Activated T-cell treated with anti-CD3 and anti-CD28 coated beads, Interleukin-2, amount 50 U/mL, for 72 hours (primary cell): ENCODE measurements at regions not wholly inside any gene's neighbourhood (a gene's known extent, or its start where the extent isn't known, plus 50 kb on each side); places are given as distances from the start of the nearest gene placed in this dataset.
"Not testable (repeated sequence)": the region's sequence is repeated elsewhere in the genome, so short reads cannot be mapped to it uniquely, and the experiment has no call there.

Experiments used
- ATAC-seq, 2 donors: fragments of 150-1000 bp; cut with Tn5 transposase; replicated peaks in 1 of 2; 2 replicates each; pipeline ENCODE4 v1.10.0; 2021; ENCODE audit warnings: moderate library complexity in 2 of 2, mild to moderate bottlenecking in 1 of 2
- DNase-seq, 2 donors: peaks; one replicate each; pipeline ENCODE4 v3.0.0; 2021 to 2022; ENCODE audit warnings: mixed read lengths in 1 of 2
- H3K27ac Mint-ChIP-seq: one replicate; pipeline ENCODE4 v1.8.0; 2022; ENCODE audit warnings: mild to moderate bottlenecking, moderate library complexity, mixed read lengths
- H3K27me3 Mint-ChIP-seq: one replicate; pipeline ENCODE4 v1.8.0; 2022; ENCODE audit warnings: low read depth, mixed read lengths
- H3K36me3 Mint-ChIP-seq, 2 donors: one replicate each; pipeline ENCODE4 v1.8.0; 2022; ENCODE audit warnings: mixed read lengths in 2 of 2, mild to moderate bottlenecking in 1 of 2; ENCODE audit not compliant: insufficient read depth in 2 of 2
- H3K4me1 Mint-ChIP-seq: one replicate; pipeline ENCODE4 v1.8.0; 2022; ENCODE audit warnings: low read depth, mixed read lengths
- H3K4me3 Mint-ChIP-seq, 2 donors: one replicate each; pipeline ENCODE4 v1.8.0; 2022; ENCODE audit warnings: mild to moderate bottlenecking in 2 of 2, mixed read lengths in 2 of 2, moderate library complexity in 2 of 2
- H3K9me3 Mint-ChIP-seq, 2 donors: one replicate each; pipeline ENCODE4 v1.8.0; 2022; ENCODE audit warnings: mixed read lengths in 2 of 2

- no peak overlapping the region for H3K27ac Mint-ChIP-seq
- no peak overlapping the region for H3K4me3 Mint-ChIP-seq
- peaks cover 4 to 9% of the 10 kb centered on the region in 2 donors for H3K9me3 Mint-ChIP-seq
- DNase-seq, result no peak
- peaks cover 0 to 2% of the 10 kb centered on the region in 2 donors for H3K36me3 Mint-ChIP-seq
- no peaks in the 10 kb centered on the region for H3K27me3 Mint-ChIP-seq
- ATAC-seq, result no peak
- no peaks in the 10 kb centered on the region for H3K4me1 Mint-ChIP-seq
Observed at GRCh38 chr2:210994104-210994503, 437.7 kb downstream of the CPS1 start.

- peaks cover 0 to 2% of the 10 kb centered on the region in 2 donors for H3K36me3 Mint-ChIP-seq
- ATAC-seq, result no peak
- DNase-seq, result no peak
- no peak overlapping the region for H3K27ac Mint-ChIP-seq
- no peaks in the 10 kb centered on the region for H3K27me3 Mint-ChIP-seq
- H3K9me3 Mint-ChIP-seq, result peaks cover 4 to 10% of the 10 kb centered on the region in 2 donors
- no peaks in the 10 kb centered on the region for H3K4me1 Mint-ChIP-seq
- no peak overlapping the region for H3K4me3 Mint-ChIP-seq
Observed at GRCh38 chr2:210997373-210997772, 441.0 kb downstream of the CPS1 start.

GRCh38 chr2:210998334-210998733, 441.9 kb downstream of the CPS1 start:
- Mint-ChIP-seq H3K9me3 (peaks cover 4 to 9% of the 10 kb centered on the region in 2 donors), H3K4me3 (no peak overlapping the region), H3K27me3 (no peaks in the 10 kb centered on the region), H3K36me3 (peaks cover 0 to 2% of the 10 kb centered on the region in 2 donors), H3K27ac (no peak overlapping the region), H3K4me1 (no peaks in the 10 kb centered on the region)
- no peak for ATAC-seq
- DNase-seq, result no peak

GRCh38 chr2:211014376-211014775, 458.0 kb downstream of the CPS1 start:
- Mint-ChIP-seq H3K27ac (no peak overlapping the region), H3K36me3 (no peaks in the 10 kb centered on the region), H3K9me3 (peaks cover 7 to 8% of the 10 kb centered on the region in 2 donors), H3K27me3 (no peaks in the 10 kb centered on the region), H3K4me1 (no peaks in the 10 kb centered on the region), H3K4me3 (no peak overlapping the region)
- DNase-seq, result no peak
- no peak for ATAC-seq

GRCh38 chr2:211014906-211015305, 458.5 kb downstream of the CPS1 start:
- no peak overlapping the region for H3K4me3 Mint-ChIP-seq
- DNase-seq (no peak), ATAC-seq (no peak)
- no peaks in the 10 kb centered on the region for H3K4me1 Mint-ChIP-seq
- no peaks in the 10 kb centered on the region for H3K27me3 Mint-ChIP-seq
- H3K27ac Mint-ChIP-seq, result no peak overlapping the region
- H3K36me3 Mint-ChIP-seq, result no peaks in the 10 kb centered on the region
- H3K9me3 Mint-ChIP-seq, result peaks cover 7 to 8% of the 10 kb centered on the region in 2 donors

DNA sequence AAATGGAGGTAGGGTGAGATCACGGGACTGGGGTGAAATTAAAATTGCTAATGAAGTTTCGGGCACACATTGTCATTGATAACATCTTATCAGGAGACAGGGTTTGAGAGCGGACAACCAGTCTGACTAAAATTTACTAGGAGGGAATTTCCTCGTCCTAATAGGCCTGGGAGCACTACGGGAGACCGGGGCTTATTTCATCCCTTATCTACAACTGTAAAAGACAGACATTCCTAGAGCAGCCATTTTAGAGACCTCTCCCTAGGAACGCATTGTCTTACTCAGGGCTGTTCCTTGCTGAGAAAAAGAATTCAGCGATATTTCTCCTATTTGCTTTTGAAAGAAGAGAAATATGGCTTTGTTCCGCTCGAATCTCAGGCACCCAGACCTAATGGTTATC, 468.7 kb downstream of the CPS1 start:
- not testable (repeated sequence) for H3K27me3 Mint-ChIP-seq, ATAC-seq, H3K4me3 Mint-ChIP-seq, H3K27ac Mint-ChIP-seq, DNase-seq, H3K36me3 Mint-ChIP-seq, H3K4me1 Mint-ChIP-seq
- H3K9me3 Mint-ChIP-seq, result peaks cover 23 to 29% of the 10 kb centered on the region in 2 donors

- Mint-ChIP-seq H3K27me3 (no peaks in the 10 kb centered on the region), H3K4me1 (no peaks in the 10 kb centered on the region), H3K36me3 (peaks cover 0 to 5% of the 10 kb centered on the region in 2 donors), H3K4me3 (no peak overlapping the region), H3K9me3 (peaks cover 18 to 25% of the 10 kb centered on the region in 2 donors), H3K27ac (no peak overlapping the region)
- DNase-seq (no peak), ATAC-seq (no peak)
Observed at GRCh38 chr2:211026109-211026508, 469.7 kb downstream of the CPS1 start.

- H3K36me3 Mint-ChIP-seq, result peaks cover 0 to 5% of the 10 kb centered on the region in 2 donors
- no peak for DNase-seq
- H3K4me1 Mint-ChIP-seq, result no peaks in the 10 kb centered on the region
- no peak for ATAC-seq
- H3K9me3 Mint-ChIP-seq, result peaks cover 13 to 18% of the 10 kb centered on the region in 2 donors
- no peaks in the 10 kb centered on the region for H3K27me3 Mint-ChIP-seq
- no peak overlapping the region for H3K27ac Mint-ChIP-seq
- no peak overlapping the region for H3K4me3 Mint-ChIP-seq
Observed at GRCh38 chr2:211027976-211028375, 471.6 kb downstream of the CPS1 start.

GRCh38 chr2:211033765-211034164, 477.4 kb downstream of the CPS1 start:
- Mint-ChIP-seq H3K4me1 (no peaks in the 10 kb centered on the region), H3K27me3 (no peaks in the 10 kb centered on the region), H3K9me3 (peaks cover under 1 to 4% of the 10 kb centered on the region in 2 donors), H3K4me3 (no peak overlapping the region), H3K27ac (no peak overlapping the region), H3K36me3 (no peaks in the 10 kb centered on the region)
- DNase-seq (no peak), ATAC-seq (no peak)

GRCh38 chr2:211035548-211036185, 479.3 kb downstream of the CPS1 start:
- no peaks in the 10 kb centered on the region for H3K27me3 Mint-ChIP-seq
- no peaks in the 10 kb centered on the region for H3K4me1 Mint-ChIP-seq
- DNase-seq, result no peak
- ATAC-seq, result no peak
- H3K9me3 Mint-ChIP-seq, result peaks cover 0 to 4% of the 10 kb centered on the region in 2 donors
- H3K27ac Mint-ChIP-seq, result no peak overlapping the region
- no peaks in the 10 kb centered on the region for H3K36me3 Mint-ChIP-seq
- no peak overlapping the region for H3K4me3 Mint-ChIP-seq

- no peak for ATAC-seq
- Mint-ChIP-seq H3K27ac (no peak overlapping the region), H3K36me3 (no peaks in the 10 kb centered on the region), H3K27me3 (no peaks in the 10 kb centered on the region), H3K4me1 (no peaks in the 10 kb centered on the region), H3K4me3 (no peak overlapping the region), H3K9me3 (no peaks in the 10 kb centered on the region)
- DNase-seq, result no peak
Observed at GRCh38 chr2:211045025-211045424, 488.6 kb downstream of the CPS1 start.

- H3K4me3 Mint-ChIP-seq, result no peak overlapping the region
- H3K9me3 Mint-ChIP-seq, result peaks cover 0 to 4% of the 10 kb centered on the region in 2 donors
- no peak overlapping the region for H3K27ac Mint-ChIP-seq
- DNase-seq (no peak), ATAC-seq (no peak)
- no peaks in the 10 kb centered on the region for H3K36me3 Mint-ChIP-seq
- H3K27me3 Mint-ChIP-seq, result no peaks in the 10 kb centered on the region
- no peaks in the 10 kb centered on the region for H3K4me1 Mint-ChIP-seq
Observed at GRCh38 chr2:211049321-211050018, 493.1 kb downstream of the CPS1 start.

GRCh38 chr2:211055438-211055837, 499.0 kb downstream of the CPS1 start:
- Mint-ChIP-seq H3K27me3 (no peaks in the 10 kb centered on the region), H3K4me1 (no peaks in the 10 kb centered on the region), H3K4me3 (no peak overlapping the region), H3K36me3 (no peaks in the 10 kb centered on the region), H3K9me3 (peaks cover 0 to 4% of the 10 kb centered on the region in 2 donors), H3K27ac (no peak overlapping the region)
- no peak for ATAC-seq
- DNase-seq, result no peak
